D721Med (cell line): ENCODE measurements at regions not wholly inside any gene's neighbourhood (a gene's known extent, or its start where the extent isn't known, plus 50 kb on each side); places are given as distances from the start of the nearest gene placed in this dataset.
"Not testable (repeated sequence)": the region's sequence is repeated elsewhere in the genome, so short reads cannot be mapped to it uniquely, and the experiment has no call there.

ENCODE experiments used
- DNase-seq: peaks from one replicate; pipeline ENCODE4 v3.0.0; 2011; ENCODE audit warnings: low spot score; ENCODE audit not compliant: insufficient read length
- FAIRE-seq: peaks from 2 replicates; lab custom pipeline; 2011; peaks lifted over from hg19 to GRCh38; lab: Jason Lieb, UNC
- TF ChIP-seq, protein P1 (sequence below): IDR thresholded peaks from 2 replicates; pipeline ENCODE4 v1.5.1; 2012; ENCODE audit warnings: mild to moderate bottlenecking, control low read depth; ENCODE audit not compliant: insufficient read depth; ENCODE audit errors: missing control alignments

DNA sequence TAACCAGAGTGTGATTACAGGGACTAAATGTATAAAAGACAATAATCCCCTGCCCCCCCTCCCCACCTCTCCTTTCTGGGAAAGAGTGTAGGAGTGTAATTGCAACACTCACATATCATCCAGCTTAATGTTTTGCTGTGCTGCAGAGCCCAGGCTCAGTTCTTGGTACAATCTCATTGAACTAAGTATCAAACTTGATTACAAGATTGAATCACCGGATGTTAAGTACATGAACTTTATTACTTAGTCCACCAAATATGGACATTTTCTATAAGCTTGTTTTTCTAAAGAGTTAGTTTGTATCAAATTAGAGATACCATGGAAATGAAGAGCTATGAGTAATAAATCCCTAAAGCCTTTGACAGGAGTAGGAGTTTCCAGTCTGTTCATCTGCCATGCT lies 559.1 kb downstream of the ZNF674 start:
- TF ChIP-seq, protein P1, sequence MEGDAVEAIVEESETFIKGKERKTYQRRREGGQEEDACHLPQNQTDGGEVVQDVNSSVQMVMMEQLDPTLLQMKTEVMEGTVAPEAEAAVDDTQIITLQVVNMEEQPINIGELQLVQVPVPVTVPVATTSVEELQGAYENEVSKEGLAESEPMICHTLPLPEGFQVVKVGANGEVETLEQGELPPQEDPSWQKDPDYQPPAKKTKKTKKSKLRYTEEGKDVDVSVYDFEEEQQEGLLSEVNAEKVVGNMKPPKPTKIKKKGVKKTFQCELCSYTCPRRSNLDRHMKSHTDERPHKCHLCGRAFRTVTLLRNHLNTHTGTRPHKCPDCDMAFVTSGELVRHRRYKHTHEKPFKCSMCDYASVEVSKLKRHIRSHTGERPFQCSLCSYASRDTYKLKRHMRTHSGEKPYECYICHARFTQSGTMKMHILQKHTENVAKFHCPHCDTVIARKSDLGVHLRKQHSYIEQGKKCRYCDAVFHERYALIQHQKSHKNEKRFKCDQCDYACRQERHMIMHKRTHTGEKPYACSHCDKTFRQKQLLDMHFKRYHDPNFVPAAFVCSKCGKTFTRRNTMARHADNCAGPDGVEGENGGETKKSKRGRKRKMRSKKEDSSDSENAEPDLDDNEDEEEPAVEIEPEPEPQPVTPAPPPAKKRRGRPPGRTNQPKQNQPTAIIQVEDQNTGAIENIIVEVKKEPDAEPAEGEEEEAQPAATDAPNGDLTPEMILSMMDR, result no peak
- DNase-seq, result no peak
- FAIRE-seq, result no peak

DNA sequence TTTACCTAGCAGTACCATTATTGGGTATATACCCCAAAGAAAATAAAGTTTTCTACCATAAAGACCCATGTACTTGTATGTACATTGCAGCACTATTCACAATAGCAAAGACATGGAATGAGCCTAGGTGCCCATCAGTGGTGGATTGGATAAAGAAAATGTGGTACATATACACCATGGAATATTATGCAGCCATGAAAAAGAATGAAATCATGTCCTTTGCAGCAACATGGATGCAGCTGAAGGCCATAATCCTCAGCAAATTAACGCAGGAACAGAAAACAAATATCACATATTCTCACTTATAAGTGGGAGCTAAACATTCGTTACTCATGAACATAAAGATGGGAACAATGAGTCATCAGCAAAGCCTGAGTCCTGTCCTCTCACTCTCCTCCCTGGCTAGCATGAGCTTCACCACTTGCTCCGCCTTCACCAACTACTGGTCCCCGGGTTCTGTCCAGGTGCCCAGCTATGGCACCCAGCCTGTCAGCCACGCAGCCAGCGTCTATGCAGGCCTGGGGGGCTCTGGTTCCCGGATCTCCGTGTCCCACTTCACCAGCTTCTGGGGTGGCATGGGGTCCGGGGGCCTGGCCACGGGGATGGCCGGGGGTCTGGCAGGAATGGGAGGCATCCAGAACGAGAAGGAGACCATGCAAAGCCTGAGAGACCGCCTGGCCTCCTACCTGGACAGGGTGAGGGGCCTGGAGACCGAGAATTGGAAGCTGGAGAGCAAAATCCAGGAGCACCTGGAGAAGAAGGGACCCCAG lies 562.1 kb downstream of the ZNF674 start:
- not testable (repeated sequence) for FAIRE-seq, DNase-seq

DNA sequence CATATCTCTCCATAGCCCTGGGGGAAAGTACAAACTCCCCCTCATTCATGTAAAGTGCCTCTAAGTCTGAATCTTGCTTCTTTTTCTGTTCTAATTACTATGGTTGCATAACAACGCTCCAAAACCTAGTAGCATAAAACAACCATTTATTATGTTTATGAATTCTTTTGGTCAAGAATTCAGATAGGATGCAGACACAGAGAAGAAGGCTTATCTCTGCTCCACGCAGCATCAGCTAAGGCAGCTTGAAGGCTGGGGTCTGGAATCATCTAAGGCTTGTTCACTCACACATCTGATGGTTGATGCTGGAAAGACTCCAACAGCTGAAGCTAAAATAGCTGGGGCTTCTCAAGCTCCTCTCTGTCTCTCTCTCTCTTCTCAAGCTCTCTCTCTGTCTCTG lies 564.5 kb downstream of the ZNF674 start:
- no peak for DNase-seq
- TF ChIP-seq, protein P1, result no peak
- no peak for FAIRE-seq

DNA sequence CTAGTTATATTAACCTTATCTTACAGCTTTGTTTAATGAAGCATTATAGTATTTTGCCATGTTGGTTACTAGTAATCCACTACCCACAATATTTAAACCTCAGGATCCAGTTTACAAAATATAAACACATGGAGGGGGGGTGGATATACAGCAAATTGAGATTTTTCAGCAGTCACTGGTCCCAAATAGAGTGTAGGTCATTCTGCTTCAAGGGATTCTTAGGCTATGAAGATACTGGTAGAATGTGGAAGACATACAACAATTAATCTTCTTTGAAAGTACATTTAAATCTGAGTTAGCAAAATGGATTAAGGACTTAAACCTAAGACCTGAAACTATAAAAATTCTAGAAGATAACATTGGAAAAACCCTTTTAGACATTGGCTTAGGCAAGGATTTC lies 569.6 kb downstream of the ZNF674 start:
- DNase-seq, result no peak
- FAIRE-seq, result no peak
- TF ChIP-seq, protein P1, result no peak

DNA sequence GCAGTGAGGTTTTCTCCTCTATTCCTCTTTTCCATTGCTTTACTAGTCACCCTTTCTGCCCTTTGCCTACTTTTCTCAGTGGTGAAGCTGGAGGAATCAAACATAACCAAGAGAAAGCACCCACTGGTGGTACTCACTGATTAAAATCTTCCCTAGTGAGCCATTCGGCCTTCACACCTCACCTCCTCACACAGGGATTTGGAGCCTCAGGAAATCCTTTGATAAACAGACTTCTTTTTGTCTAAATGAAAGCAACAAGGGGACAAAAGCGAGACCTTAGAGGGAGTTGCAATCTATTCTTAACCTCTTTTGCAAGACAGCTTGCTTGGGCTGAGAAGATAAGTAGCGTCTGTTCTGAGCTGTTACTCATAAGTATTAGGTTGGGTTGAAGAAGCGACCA lies 572.6 kb downstream of the ZNF674 start:
- TF ChIP-seq, protein P1, result no peak
- FAIRE-seq (no peak), DNase-seq (no peak)

DNA sequence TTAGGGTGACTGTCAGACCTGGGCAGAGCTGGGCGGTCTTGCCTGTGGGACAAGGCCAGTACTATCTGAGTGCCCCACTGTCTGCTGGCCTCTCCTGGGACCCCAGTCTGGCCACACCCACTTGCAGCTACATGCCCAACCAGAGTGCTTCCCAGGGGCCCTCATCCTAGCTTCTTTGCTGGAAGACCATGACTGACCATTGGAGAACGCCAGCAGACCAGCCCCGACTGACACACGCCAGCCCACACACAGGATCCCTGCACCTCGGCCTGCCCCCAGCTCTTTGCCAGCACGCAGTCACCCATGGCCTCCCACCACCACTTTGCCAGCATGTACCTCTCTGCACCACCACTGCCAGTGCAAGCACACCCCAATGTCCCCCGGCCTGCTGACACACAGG lies 585.7 kb downstream of the ZNF674 start:
- FAIRE-seq, result no peak
- DNase-seq, result no peak
- TF ChIP-seq, protein P1, result no peak

DNA sequence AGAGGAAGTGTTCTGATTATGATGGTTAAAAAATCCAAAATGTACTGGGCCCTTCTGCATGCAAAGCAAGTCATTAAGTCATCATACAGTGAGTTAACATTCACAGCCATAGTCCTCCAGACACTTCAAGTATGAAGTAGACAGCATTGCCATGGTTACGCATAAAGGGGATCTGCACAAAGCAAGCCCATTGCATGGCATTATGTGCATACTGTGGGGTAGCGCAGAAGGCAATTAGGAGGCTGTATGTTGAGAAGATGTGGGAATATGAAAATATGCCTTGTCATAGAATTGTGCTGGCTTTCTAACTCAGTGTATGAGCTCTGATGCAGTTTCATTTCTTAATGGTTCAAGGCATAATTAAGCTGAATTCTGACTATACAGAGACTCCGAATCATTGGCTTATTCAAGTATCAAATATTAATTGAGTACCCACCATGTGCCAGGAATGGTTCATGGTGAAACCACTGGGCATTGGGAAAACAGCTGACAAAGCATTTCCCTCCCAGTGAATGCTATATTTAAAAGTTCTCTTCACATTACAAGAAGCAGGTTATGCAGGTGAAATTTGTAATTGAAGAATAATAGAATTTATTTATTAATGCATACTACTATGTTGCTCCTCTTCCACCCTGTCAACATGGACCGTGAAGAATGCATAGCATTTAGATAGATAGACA lies 588.9 kb downstream of the ZNF674 start:
- DNase-seq, result no peak
- TF ChIP-seq, protein P1, result no peak
- no peak for FAIRE-seq
